CD4-positive, alpha-beta T cell (primary cell): ENCODE measurements at regions not wholly inside any gene's neighbourhood (a gene's known extent, or its start where the extent isn't known, plus 50 kb on each side); places are given as distances from the start of the nearest gene placed in this dataset.

Experiments
- ATAC-seq: fragments of 200-7000 bp; cut with Tn5 transposase; one replicate; pipeline ENCODE4 v1.10.0; 2022; ENCODE audit warnings: mild to moderate bottlenecking; ENCODE audit not compliant: poor library complexity
- CTCF ChIA-PET: fragments of 350-600 bp; sonication (Branson Sonifier 250); formaldehyde crosslinking; loops from one replicate; lab custom pipeline; 2021; ENCODE audit warnings: antibody characterized with exemption, inconsistent platforms; lab: Charles Lee
- POLR2A ChIA-PET: fragments of 350-600 bp; sonication (Branson Sonifier 250); formaldehyde crosslinking; loops from one replicate; lab custom pipeline; 2021; ENCODE audit warnings: antibody characterized with exemption, inconsistent platforms; lab: Charles Lee
- DNase-seq, 14 experiments: peaks; one replicate each; pipeline ENCODE4 v3.0.0-alpha.2; 2013 to 2020; ENCODE audit warnings: mixed read lengths in 2 of 14
- H3K27ac ChIP-seq, 2 donors: one replicate each; pipeline versions ENCODE4 v1.5.1 to v1.7.0; 2013; ENCODE audit warnings: low read length in 2 of 2, low read depth in 1 of 2, mild to moderate bottlenecking in 1 of 2
- H3K27me3 ChIP-seq, 2 experiments: 1 replicate in 1 of 2; 2 replicates in 1 of 2; pipeline versions ENCODE4 v1.6.1 to v1.7.0; 2013; ENCODE audit warnings: low read length in 2 of 2, control low read depth in 1 of 2, mild to moderate bottlenecking in 1 of 2, moderate library complexity in 1 of 2; ENCODE audit not compliant: insufficient read depth in 2 of 2, control insufficient read depth in 1 of 2
- H3K36me3 ChIP-seq: one replicate; pipeline ENCODE4 v1.6.1; 2013; ENCODE audit warnings: low read length, control low read depth; ENCODE audit not compliant: insufficient read depth
- H3K4me1 ChIP-seq: one replicate; pipeline ENCODE4 v1.6.1; 2013; ENCODE audit warnings: low read length, control low read depth; ENCODE audit not compliant: insufficient read depth
- H3K4me3 ChIP-seq: one replicate; pipeline ENCODE4 v1.5.1; 2013; ENCODE audit warnings: mild to moderate bottlenecking, low read length, moderate library complexity
- H3K9me3 ChIP-seq, 2 experiments: 1 replicate in 1 of 2; 2 replicates in 1 of 2; pipeline versions ENCODE4 v1.6.1 to v1.7.0; 2013; ENCODE audit warnings: low read length in 2 of 2, mild to moderate bottlenecking in 2 of 2, control low read depth in 1 of 2, moderate library complexity in 1 of 2; ENCODE audit not compliant: control insufficient read depth in 1 of 2, insufficient read depth in 1 of 2
- H3K27ac Mint-ChIP-seq: one replicate; pipeline ENCODE4 v1.8.0; 2020; ENCODE audit warnings: mixed read lengths
- H3K27me3 Mint-ChIP-seq: one replicate; pipeline ENCODE4 v1.8.0; 2021; ENCODE audit warnings: mixed read lengths
- H3K36me3 Mint-ChIP-seq: one replicate; pipeline ENCODE4 v1.8.0; 2021; ENCODE audit warnings: low read depth, mixed read lengths
- H3K4me1 Mint-ChIP-seq: one replicate; pipeline ENCODE4 v1.8.0; 2021; ENCODE audit warnings: low read depth, mixed read lengths
- H3K4me3 Mint-ChIP-seq: one replicate; pipeline ENCODE4 v1.8.0; 2020; ENCODE audit warnings: mild to moderate bottlenecking, mixed read lengths
- H3K9me3 Mint-ChIP-seq: one replicate; pipeline ENCODE4 v1.8.0; 2020; ENCODE audit warnings: mixed read lengths
- CTCF ChIP-seq: fragments of 200-600 bp; IDR thresholded peaks from one replicate; pipeline ENCODE4 v1.8.0; 2022; ENCODE audit warnings: antibody characterized with exemption, mild to moderate bottlenecking
- intact Hi-C, 2 experiments: fragments of 100-400 bp; cut with DNase I in 1 of 2; cut with micrococcal nuclease in 1 of 2; formaldehyde crosslinking; loops; one replicate each; pipeline versions ENCODE4 v1.15.1 to v1.9.0; 2023 to 2025; cut with DNase I, micrococcal nuclease

DNA sequence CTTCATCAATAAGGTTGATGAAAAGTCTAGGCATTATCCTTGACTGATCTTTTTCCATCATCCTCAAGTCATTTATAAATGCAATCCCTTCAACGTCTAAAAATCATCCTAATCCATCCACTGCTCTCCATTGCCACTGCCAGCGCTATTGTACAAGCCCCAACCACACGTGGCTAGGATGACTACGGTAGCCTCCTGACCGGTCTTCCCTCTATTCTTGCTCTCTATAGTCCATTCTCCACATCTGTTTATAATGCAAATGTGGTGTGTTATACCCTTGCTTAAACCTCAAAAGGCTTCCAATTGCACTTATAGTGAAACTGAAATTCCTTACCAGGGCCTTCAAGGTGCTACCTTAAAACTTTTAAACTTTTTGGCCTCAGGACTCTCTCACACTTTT, 410.6 kb upstream of the ADAMTS9 start:
- H3K36me3 Mint-ChIP-seq = no peaks in the 10 kb centered on the region
- intact Hi-C loops = no loop called here

DNA sequence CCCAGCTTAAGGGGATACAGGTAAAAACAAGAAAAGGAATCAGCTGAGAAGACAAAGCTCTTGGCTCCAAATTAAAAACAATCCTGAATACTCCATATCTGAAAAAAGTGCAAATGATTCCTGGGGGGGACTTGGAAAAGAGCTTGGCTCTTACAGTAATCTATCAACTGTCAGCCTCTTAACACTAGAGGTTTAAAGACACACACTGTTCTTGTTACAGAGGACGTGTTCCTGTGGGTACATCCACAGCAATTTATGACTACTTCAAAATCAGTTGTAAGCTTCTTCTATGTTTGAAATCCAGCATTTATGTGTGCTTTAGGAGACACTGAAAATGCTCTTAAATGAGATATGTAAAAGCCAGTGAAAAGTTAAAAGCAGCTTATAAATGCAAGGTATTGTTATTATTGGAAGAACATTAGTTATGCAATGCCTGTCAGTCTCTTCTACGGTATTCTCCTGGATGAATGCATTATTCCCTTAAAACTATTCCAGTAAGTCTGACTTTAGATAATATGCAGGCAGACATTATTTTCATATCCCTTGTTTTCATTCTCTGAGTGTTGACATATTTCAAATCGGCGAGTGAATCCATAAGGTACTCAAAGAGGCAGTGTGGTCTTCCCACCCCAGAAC, 408.4 kb upstream of the ADAMTS9 start:
- no peaks in the 10 kb centered on the region for H3K4me1 Mint-ChIP-seq

More for the DNA sequence above, 410.6 kb upstream of the ADAMTS9 start:
- Histone ChIP-seq H3K36me3 (no peaks in the 10 kb centered on the region), H3K27me3 (no peaks in the 10 kb centered on the region), H3K4me3 (no peak overlapping the region), H3K27ac (no peak overlapping the region), H3K9me3 (peaks cover 0 to 4% of the 10 kb centered on the region in 2 experiments), H3K4me1 (no peaks in the 10 kb centered on the region)
- ChIA-PET POLR2A (no interaction called here), CTCF (no interaction called here)
- H3K4me1 Mint-ChIP-seq = no peaks in the 10 kb centered on the region
- peaks cover 4% of the 10 kb centered on the region for H3K9me3 Mint-ChIP-seq
- DNase-seq = no peak
- H3K27ac Mint-ChIP-seq = no peak overlapping the region
- no peak overlapping the region for H3K4me3 Mint-ChIP-seq
- ATAC-seq = no peak
- TF ChIP-seq CTCF = no peak
- H3K27me3 Mint-ChIP-seq = no peaks in the 10 kb centered on the region

DNA sequence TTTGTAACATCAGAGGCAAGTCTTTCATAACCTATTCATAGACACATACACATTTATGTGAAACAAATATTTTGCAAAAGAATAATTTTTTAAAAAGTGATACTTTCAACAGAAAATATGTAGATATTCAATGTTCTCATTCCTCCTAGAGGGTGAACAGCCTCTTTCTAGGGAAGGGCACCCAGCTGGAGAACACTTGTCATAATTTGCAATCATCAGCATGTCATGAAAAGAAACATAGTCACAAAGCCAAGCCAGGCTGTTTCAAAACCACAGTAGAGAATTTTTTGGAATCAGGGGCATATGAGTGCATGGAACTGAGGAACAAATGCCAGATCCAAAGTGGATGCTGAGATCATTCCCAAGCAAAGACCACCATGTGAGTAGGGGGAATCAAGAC, 406.9 kb upstream of the ADAMTS9 start:
- H3K4me3 ChIP-seq = no peak overlapping the region
- DNase-seq = no peak
- intact Hi-C loops = no loop called here

More for the DNA sequence above, 408.4 kb upstream of the ADAMTS9 start:
- H3K27me3 ChIP-seq = no peaks in the 10 kb centered on the region
- no peaks in the 10 kb centered on the region for H3K4me1 ChIP-seq
- Mint-ChIP-seq H3K9me3 (peaks cover 4% of the 10 kb centered on the region), H3K27me3 (no peaks in the 10 kb centered on the region), H3K4me3 (no peak overlapping the region), H3K27ac (no peak overlapping the region), H3K36me3 (no peaks in the 10 kb centered on the region)
- POLR2A ChIA-PET = no interaction called here
- H3K36me3 ChIP-seq = no peaks in the 10 kb centered on the region
- no peak overlapping the region for H3K4me3 ChIP-seq
- DNase-seq (no peak), ATAC-seq (no peak)
- CTCF ChIA-PET = no interaction called here
- no peak overlapping the region for H3K27ac ChIP-seq
- intact Hi-C loops = no loop called here
- H3K9me3 ChIP-seq = no peaks in the 10 kb centered on the region
- no peak for TF ChIP-seq CTCF

More for the DNA sequence above, 406.9 kb upstream of the ADAMTS9 start:
- no peak for TF ChIP-seq CTCF
- Mint-ChIP-seq H3K4me1 (no peaks in the 10 kb centered on the region), H3K36me3 (no peaks in the 10 kb centered on the region), H3K27me3 (no peaks in the 10 kb centered on the region), H3K9me3 (peaks cover 4% of the 10 kb centered on the region), H3K27ac (no peak overlapping the region), H3K4me3 (no peak overlapping the region)
- Histone ChIP-seq H3K4me1 (no peaks in the 10 kb centered on the region), H3K36me3 (no peaks in the 10 kb centered on the region), H3K27ac (no peak overlapping the region), H3K9me3 (no peaks in the 10 kb centered on the region), H3K27me3 (no peaks in the 10 kb centered on the region)
- ChIA-PET CTCF (no interaction called here), POLR2A (no interaction called here)
- no peak for ATAC-seq
